AG04450 (cell line): ENCODE measurements at regions not wholly inside any gene's neighbourhood (a gene's known extent, or its start where the extent isn't known, plus 50 kb on each side); places are given as distances from the start of the nearest gene placed in this dataset.
"Not testable (repeated sequence)": the region's sequence is repeated elsewhere in the genome, so short reads cannot be mapped to it uniquely, and the experiment has no call there.

Experiments
- CTCF ChIA-PET: fragments of 300-600, 350-600 bp; formaldehyde crosslinking; extraction: SDS; loops from one replicate; lab custom pipeline; 2022; ENCODE audit warnings: antibody characterized with exemption, inconsistent platforms; lab: Charles Lee
- POLR2A ChIA-PET: fragments of 350-600 bp; formaldehyde crosslinking; extraction: SDS; loops from one replicate; lab custom pipeline; 2021; ENCODE audit warnings: antibody characterized with exemption, inconsistent platforms; lab: Yijun Ruan, JAX
- DNase-seq: peaks from one replicate; pipeline ENCODE4 v3.0.0-alpha.2; 2011; ENCODE audit warnings: low read depth, low spot score
- H3K27ac ChIP-seq: one replicate; pipeline ENCODE4 v1.5.1; 2012; ENCODE audit warnings: low read depth, low read length, control low read depth
- H3K27me3 ChIP-seq: one replicate; pipeline ENCODE4 v1.6.0; 2012; ENCODE audit warnings: low read length; ENCODE audit not compliant: control insufficient read depth, insufficient read depth
- H3K4me3 ChIP-seq: 2 replicates; pipeline ENCODE4 v1.5.1; 2011; ENCODE audit warnings: mild to moderate bottlenecking, low read depth, low read length, control low read depth
- H3K9me3 ChIP-seq: 2 replicates; pipeline ENCODE4 v1.5.1; 2012; ENCODE audit warnings: low read length; ENCODE audit not compliant: control insufficient read depth, insufficient read depth
- CTCF ChIP-seq: IDR thresholded peaks from 2 replicates; pipeline ENCODE4 v1.5.1; 2011; ENCODE audit warnings: low read depth, low read length, control low read depth, inconsistent platforms

GRCh38 chr3:82376883-82377282, 615.4 kb upstream of the GBE1 start:
- Histone ChIP-seq H3K4me3 (no peak overlapping the region), H3K9me3 (peaks cover 13% of the 10 kb centered on the region), H3K27ac (no peak overlapping the region), H3K27me3 (no peaks in the 10 kb centered on the region)
- TF ChIP-seq CTCF, result no peak
- ChIA-PET CTCF (no interaction called here), POLR2A (no interaction called here)
- no peak for DNase-seq

GRCh38 chr3:82373833-82374232, 612.4 kb upstream of the GBE1 start:
- H3K9me3 ChIP-seq, result peaks cover 13% of the 10 kb centered on the region
- H3K4me3 ChIP-seq, CTCF ChIA-PET, POLR2A ChIA-PET, DNase-seq, H3K27me3 ChIP-seq, H3K27ac ChIP-seq: not testable (repeated sequence)

- TF ChIP-seq CTCF, result no peak
- no peak for DNase-seq
- CTCF ChIA-PET, result no interaction called here
Measured at GRCh38 chr3:82364827-82365226, 603.4 kb upstream of the GBE1 start.

GRCh38 chr3:82363131-82363530, 601.7 kb upstream of the GBE1 start:
- ChIA-PET POLR2A (no interaction called here), CTCF (no interaction called here)
- Histone ChIP-seq H3K27ac (no peak overlapping the region), H3K27me3 (no peaks in the 10 kb centered on the region), H3K9me3 (peaks cover 2% of the 10 kb centered on the region; the same call in 1 of the 2 replicates), H3K4me3 (no peak overlapping the region)
- DNase-seq, result no peak
- TF ChIP-seq CTCF, result no peak

More at GRCh38 chr3:82364827-82365226, 603.4 kb upstream of the GBE1 start:
- Histone ChIP-seq H3K9me3 (peaks cover 2% of the 10 kb centered on the region; the same call in 1 of the 2 replicates), H3K4me3 (no peak overlapping the region), H3K27me3 (no peaks in the 10 kb centered on the region), H3K27ac (no peak overlapping the region)
- POLR2A ChIA-PET, result no interaction called here

GRCh38 chr3:82355228-82355627, 593.8 kb upstream of the GBE1 start:
- Histone ChIP-seq H3K27me3 (no peaks in the 10 kb centered on the region), H3K27ac (no peak overlapping the region), H3K9me3 (no peaks in the 10 kb centered on the region), H3K4me3 (no peak overlapping the region)
- CTCF ChIA-PET, result no interaction called here
- no peak for DNase-seq
- TF ChIP-seq CTCF, result no peak
- POLR2A ChIA-PET, result no interaction called here

GRCh38 chr3:82354228-82354627, 592.8 kb upstream of the GBE1 start:
- DNase-seq, result no peak
- Histone ChIP-seq H3K9me3 (no peaks in the 10 kb centered on the region), H3K27ac (no peak overlapping the region), H3K4me3 (no peak overlapping the region), H3K27me3 (no peaks in the 10 kb centered on the region)
- ChIA-PET POLR2A (no interaction called here), CTCF (no interaction called here)
- TF ChIP-seq CTCF, result no peak
